Breast epithelium (tissue), 3 donors: ENCODE measurements at regions not wholly inside any gene's neighbourhood (a gene's known extent, or its start where the extent isn't known, plus 50 kb on each side); places are given as distances from the start of the nearest gene placed in this dataset.

Experiments
- POLR2AphosphoS5 ChIP-seq, 3 donors: sonication (generic); formaldehyde crosslinking; IDR thresholded peaks; one replicate each; pipeline ENCODE4 v1.6.1; 2017; ENCODE audit warnings: antibody characterized with exemption in 3 of 3
- TF ChIP-seq, protein P1 (sequence below), 3 donors: fragments of 450-650 bp; IDR thresholded peaks; one replicate each; pipeline ENCODE4 v1.5.1; 2016 to 2017; ENCODE audit warnings: antibody characterized with exemption in 3 of 3, mild to moderate bottlenecking in 3 of 3, moderate library complexity in 3 of 3

DNA sequence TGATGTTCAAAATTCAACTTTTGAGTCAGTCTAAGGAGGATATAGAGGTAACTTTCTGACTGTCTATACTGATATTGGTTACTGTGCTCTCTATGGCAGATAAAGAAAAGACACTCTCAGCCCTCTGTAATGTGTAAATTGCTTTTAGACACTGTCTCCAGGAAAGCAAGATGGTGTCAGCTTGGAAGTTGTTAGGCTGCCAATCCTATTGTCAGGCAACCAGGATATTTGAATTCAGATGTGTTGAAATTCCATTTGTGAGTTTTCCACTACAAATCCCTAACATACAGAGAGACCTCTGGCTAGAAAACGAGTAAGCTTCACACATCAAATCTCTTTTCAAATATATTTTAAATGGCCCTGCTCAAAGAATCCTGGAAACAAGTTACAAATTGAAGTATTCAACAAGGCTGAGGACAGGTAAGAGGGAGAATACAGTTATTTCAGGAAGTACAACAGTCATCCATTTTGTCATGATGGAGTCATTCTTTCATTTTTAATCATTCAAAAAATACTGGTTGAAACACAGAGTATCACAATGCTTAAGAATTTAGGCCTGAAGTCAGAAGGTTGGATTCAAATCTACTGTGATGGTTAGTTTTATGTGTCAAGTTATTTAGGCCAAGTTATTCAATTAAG lies 312.0 kb downstream of the OLFM4 start:
- TF ChIP-seq, protein P1, sequence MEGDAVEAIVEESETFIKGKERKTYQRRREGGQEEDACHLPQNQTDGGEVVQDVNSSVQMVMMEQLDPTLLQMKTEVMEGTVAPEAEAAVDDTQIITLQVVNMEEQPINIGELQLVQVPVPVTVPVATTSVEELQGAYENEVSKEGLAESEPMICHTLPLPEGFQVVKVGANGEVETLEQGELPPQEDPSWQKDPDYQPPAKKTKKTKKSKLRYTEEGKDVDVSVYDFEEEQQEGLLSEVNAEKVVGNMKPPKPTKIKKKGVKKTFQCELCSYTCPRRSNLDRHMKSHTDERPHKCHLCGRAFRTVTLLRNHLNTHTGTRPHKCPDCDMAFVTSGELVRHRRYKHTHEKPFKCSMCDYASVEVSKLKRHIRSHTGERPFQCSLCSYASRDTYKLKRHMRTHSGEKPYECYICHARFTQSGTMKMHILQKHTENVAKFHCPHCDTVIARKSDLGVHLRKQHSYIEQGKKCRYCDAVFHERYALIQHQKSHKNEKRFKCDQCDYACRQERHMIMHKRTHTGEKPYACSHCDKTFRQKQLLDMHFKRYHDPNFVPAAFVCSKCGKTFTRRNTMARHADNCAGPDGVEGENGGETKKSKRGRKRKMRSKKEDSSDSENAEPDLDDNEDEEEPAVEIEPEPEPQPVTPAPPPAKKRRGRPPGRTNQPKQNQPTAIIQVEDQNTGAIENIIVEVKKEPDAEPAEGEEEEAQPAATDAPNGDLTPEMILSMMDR (IDR thresholded peaks at IDR 0.05), result no peak
- TF ChIP-seq POLR2AphosphoS5 (IDR thresholded peaks at IDR 0.05), result no peak
